ENCODE measurements at regions not wholly inside any gene's neighbourhood (a gene's known extent, or its start where the extent isn't known, plus 50 kb on each side); places are given as distances from the start of the nearest gene placed in this dataset.

DNA sequence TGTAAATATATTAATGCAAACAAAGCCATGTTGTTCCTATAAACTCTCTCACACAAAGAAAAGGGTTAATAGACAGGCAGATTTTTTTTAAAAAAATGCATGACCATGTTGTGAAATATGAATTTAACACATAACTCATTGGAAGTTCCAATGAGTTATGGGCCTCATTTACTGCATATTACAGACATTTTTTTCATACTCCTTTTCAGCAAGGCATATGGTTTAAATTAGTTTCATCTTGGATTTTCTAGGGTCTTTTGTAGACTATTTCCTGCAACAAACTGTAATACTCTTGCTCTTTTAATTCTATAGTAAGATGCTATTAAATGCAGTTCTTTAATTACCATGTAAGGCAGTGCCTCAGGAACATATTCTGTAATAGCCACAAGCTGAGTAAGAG lies 323.1 kb downstream of the GBA3 start:
- TF ChIP-seq, protein P1, sequence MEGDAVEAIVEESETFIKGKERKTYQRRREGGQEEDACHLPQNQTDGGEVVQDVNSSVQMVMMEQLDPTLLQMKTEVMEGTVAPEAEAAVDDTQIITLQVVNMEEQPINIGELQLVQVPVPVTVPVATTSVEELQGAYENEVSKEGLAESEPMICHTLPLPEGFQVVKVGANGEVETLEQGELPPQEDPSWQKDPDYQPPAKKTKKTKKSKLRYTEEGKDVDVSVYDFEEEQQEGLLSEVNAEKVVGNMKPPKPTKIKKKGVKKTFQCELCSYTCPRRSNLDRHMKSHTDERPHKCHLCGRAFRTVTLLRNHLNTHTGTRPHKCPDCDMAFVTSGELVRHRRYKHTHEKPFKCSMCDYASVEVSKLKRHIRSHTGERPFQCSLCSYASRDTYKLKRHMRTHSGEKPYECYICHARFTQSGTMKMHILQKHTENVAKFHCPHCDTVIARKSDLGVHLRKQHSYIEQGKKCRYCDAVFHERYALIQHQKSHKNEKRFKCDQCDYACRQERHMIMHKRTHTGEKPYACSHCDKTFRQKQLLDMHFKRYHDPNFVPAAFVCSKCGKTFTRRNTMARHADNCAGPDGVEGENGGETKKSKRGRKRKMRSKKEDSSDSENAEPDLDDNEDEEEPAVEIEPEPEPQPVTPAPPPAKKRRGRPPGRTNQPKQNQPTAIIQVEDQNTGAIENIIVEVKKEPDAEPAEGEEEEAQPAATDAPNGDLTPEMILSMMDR (conservative IDR thresholded peaks at IDR 0.05; ENCODE audit: low read length), result no peak
- TF ChIP-seq EZH2phosphoT487 (IDR thresholded peaks at IDR 0.05; ENCODE audit: borderline replicate concordance), result no peak
